Smooth muscle cell (in vitro differentiated cells): ENCODE measurements at regions not wholly inside any gene's neighbourhood (a gene's known extent, or its start where the extent isn't known, plus 50 kb on each side); places are given as distances from the start of the nearest gene placed in this dataset.
"Not testable (repeated sequence)": the region's sequence is repeated elsewhere in the genome, so short reads cannot be mapped to it uniquely, and the experiment has no call there.

Source experiments
- DNase-seq: peaks from one replicate; lab custom pipeline; 2025; ENCODE audit not compliant: unreplicated experiment; lab: John Stamatoyannopoulos, UW
- H2AFZ ChIP-seq: fragments of 200-600 bp; sonication (generic); 2 replicates; pipeline ENCODE4 v1.6.0; 2016; ENCODE audit warnings: antibody characterized with exemption, low read depth, mild to moderate bottlenecking
- H3F3A ChIP-seq: fragments of 200-600 bp; sonication (generic); 2 replicates; pipeline ENCODE4 v1.6.0; 2017; ENCODE audit warnings: antibody characterized with exemption, low read depth
- H3K27ac ChIP-seq: fragments of 200-600 bp; sonication (generic); 2 replicates; pipeline ENCODE4 v1.5.1; 2016; ENCODE audit warnings: low read depth, mild to moderate bottlenecking
- H3K27me3 ChIP-seq: fragments of 200-600 bp; sonication (generic); 2 replicates; pipeline ENCODE4 v1.6.1; 2016; ENCODE audit warnings: low read depth, mild to moderate bottlenecking
- H3K36me3 ChIP-seq: fragments of 200-600 bp; sonication (generic); 2 replicates; pipeline ENCODE4 v1.5.1; 2016; ENCODE audit warnings: low read depth
- H3K4me1 ChIP-seq: fragments of 200-600 bp; sonication (generic); 2 replicates; pipeline ENCODE4 v1.5.1; 2016; ENCODE audit warnings: low read depth
- H3K4me2 ChIP-seq: fragments of 200-600 bp; sonication (generic); 2 replicates; pipeline ENCODE4 v1.6.0; 2016; ENCODE audit warnings: mild to moderate bottlenecking
- H3K4me3 ChIP-seq: fragments of 200-600 bp; sonication (generic); 2 replicates; pipeline ENCODE4 v1.5.1; 2016; ENCODE audit warnings: mild to moderate bottlenecking
- H3K79me2 ChIP-seq: fragments of 200-600 bp; sonication (generic); 2 replicates; pipeline ENCODE4 v1.6.0; 2016; ENCODE audit warnings: low read depth, mild to moderate bottlenecking
- H3K9ac ChIP-seq: fragments of 200-600 bp; sonication (generic); 2 replicates; pipeline ENCODE4 v1.6.0; 2016; ENCODE audit warnings: low read depth
- H3K9me3 ChIP-seq: fragments of 200-600 bp; sonication (generic); replicated peaks from 2 replicates; pipeline ENCODE4 v1.5.1; 2016; ENCODE audit warnings: low read depth
- H4K20me1 ChIP-seq: fragments of 200-600 bp; sonication (generic); 2 replicates; pipeline ENCODE4 v1.6.0; 2016; ENCODE audit warnings: low read depth
- WGBS: methylation state at CpG from one replicate; pipeline ENCODE4 v1.1.7; 2016; ENCODE audit warnings: low lambda C conversion rate; 5-methylcytosine and 5-hydroxymethylcytosine counted together
- TF ChIP-seq, protein P1 (sequence below): fragments of 200-600 bp; sonication (generic); IDR thresholded peaks from 2 replicates; pipeline ENCODE4 v1.5.1; 2017; ENCODE audit warnings: borderline replicate concordance, mild to moderate bottlenecking, antibody characterized with exemption; ENCODE audit not compliant: insufficient read depth, poor library complexity, severe bottlenecking

DNA sequence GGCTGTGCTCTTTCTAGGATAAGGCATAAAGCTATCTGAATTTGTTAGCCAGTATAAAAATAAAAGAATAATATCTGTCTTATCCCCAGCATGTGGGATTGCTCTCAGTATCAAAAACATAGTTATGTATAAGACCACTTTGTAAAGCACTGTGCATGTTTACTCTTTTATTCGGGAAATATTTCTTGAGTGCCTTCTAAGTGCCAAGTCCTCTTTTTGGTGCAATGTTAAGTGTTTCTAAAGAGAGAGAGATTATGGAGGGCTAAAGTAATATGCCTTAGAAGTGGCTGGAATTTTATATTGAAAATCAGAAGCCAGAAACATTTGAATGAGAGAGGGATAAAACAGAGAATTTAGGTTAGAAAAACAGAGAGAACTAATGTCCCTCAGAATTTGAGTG lies 212.0 kb downstream of the ALG10B start:
- H3K4me1 ChIP-seq = no peaks in the 10 kb centered on the region
- H3K4me2 ChIP-seq = no peak overlapping the region
- TF ChIP-seq, protein P1, sequence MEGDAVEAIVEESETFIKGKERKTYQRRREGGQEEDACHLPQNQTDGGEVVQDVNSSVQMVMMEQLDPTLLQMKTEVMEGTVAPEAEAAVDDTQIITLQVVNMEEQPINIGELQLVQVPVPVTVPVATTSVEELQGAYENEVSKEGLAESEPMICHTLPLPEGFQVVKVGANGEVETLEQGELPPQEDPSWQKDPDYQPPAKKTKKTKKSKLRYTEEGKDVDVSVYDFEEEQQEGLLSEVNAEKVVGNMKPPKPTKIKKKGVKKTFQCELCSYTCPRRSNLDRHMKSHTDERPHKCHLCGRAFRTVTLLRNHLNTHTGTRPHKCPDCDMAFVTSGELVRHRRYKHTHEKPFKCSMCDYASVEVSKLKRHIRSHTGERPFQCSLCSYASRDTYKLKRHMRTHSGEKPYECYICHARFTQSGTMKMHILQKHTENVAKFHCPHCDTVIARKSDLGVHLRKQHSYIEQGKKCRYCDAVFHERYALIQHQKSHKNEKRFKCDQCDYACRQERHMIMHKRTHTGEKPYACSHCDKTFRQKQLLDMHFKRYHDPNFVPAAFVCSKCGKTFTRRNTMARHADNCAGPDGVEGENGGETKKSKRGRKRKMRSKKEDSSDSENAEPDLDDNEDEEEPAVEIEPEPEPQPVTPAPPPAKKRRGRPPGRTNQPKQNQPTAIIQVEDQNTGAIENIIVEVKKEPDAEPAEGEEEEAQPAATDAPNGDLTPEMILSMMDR = no peak
- H3F3A ChIP-seq = no peaks in the 10 kb centered on the region
- no peak overlapping the region for H3K27ac ChIP-seq
- no peak overlapping the region for H3K9ac ChIP-seq
- no peak overlapping the region for H3K4me3 ChIP-seq
- no peak overlapping the region for H2AFZ ChIP-seq
- H3K9me3 ChIP-seq = no peaks in the 10 kb centered on the region
- H3K36me3 ChIP-seq = no peaks in the 10 kb centered on the region
- WGBS = 91% methylated on average over 1 of the region's 1 CpG
- DNase-seq = no peak
- peaks cover 3% of the 10 kb centered on the region for H3K27me3 ChIP-seq
- H4K20me1 ChIP-seq = no peaks in the 10 kb centered on the region
- no peaks in the 10 kb centered on the region for H3K79me2 ChIP-seq

DNA sequence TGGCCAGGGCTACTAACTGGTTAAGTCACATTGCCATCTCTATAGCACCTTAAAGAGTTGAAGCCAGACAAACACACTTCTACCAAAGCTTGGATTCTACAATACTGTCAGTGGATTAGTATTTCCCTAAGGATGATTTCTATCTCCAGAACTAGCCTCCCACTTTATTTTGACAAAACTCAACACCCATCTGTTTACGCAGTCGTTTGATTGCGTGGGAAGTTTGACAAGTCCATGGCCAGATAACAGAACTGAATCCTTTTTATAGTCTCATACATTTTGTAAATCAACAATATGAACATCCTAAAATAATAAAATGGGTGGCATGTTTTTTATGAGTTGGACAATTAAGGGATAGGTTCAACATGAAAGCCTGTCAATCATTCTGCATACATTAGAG lies 212.7 kb downstream of the ALG10B start:
- not testable (repeated sequence) for H3K9ac ChIP-seq, DNase-seq, H3K4me3 ChIP-seq, H3K4me1 ChIP-seq, H2AFZ ChIP-seq, H3K79me2 ChIP-seq, H3F3A ChIP-seq, H3K27ac ChIP-seq, H3K36me3 ChIP-seq, H4K20me1 ChIP-seq, H3K27me3 ChIP-seq, H3K4me2 ChIP-seq, H3K9me3 ChIP-seq
- 78% methylated on average over 3 of the region's 3 CpGs for WGBS

DNA sequence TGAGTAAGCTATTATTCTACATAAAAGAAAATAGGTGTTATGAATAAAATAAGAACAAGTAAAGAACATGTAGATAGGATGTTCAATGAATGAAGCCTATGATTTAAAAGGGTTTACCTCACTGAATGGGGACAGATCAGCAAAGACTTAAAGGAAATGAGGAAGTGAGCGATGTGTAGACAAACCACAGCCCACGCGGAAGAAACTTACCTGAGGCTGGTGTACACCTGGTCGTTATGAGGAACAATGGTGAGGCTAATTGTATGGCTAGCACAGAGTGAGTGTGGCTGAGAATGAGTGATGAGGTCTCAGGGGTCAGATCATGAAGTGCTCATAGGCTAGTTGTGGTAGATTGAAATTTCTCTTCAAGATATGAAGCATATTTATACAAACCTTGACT lies 221.7 kb downstream of the ALG10B start:
- no peak overlapping the region for H3K4me3 ChIP-seq
- H3K4me1 ChIP-seq = no peaks in the 10 kb centered on the region
- TF ChIP-seq, protein P1 = no peak

DNA sequence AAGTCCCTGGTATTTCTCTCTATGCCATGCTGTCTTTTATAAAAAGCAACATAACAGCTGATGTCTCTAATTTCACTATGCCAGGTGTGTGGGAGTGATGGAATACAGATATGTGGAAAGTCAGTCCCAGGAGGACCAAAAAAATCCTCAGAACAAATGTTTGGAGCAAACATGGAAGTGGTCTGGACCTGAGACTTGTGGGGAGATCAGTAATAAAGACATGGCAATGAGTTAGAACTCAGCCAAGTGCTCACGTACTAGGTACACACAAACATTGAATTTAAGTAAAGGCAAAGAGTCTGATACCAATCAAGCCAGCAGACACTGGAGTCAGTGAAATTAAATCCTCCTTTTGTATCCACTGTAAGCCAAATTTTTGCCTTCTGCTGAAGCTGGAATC lies 223.6 kb downstream of the ALG10B start:
- no peaks in the 10 kb centered on the region for H3K27me3 ChIP-seq
- no peaks in the 10 kb centered on the region for H3K9me3 ChIP-seq
- peaks cover 10% of the 10 kb centered on the region for H3K4me1 ChIP-seq
- TF ChIP-seq, protein P1 = no peak
- no peak for DNase-seq
- H4K20me1 ChIP-seq = no peaks in the 10 kb centered on the region
- H3K9ac ChIP-seq = no peak overlapping the region
- H3K27ac ChIP-seq = no peak overlapping the region
- no peak overlapping the region for H3K4me3 ChIP-seq
- H3F3A ChIP-seq = no peaks in the 10 kb centered on the region
- H3K4me2 ChIP-seq = no peak overlapping the region
- no peak overlapping the region for H2AFZ ChIP-seq
- H3K79me2 ChIP-seq = no peaks in the 10 kb centered on the region
- H3K36me3 ChIP-seq = no peaks in the 10 kb centered on the region
- WGBS = 83% methylated on average over 1 of the region's 1 CpG

More for the DNA sequence above, 221.7 kb downstream of the ALG10B start:
- no peaks in the 10 kb centered on the region for H3K27me3 ChIP-seq
- H3K79me2 ChIP-seq = no peaks in the 10 kb centered on the region
- 66% methylated on average over 4 of the region's 4 CpGs for WGBS
- H3K36me3 ChIP-seq = no peaks in the 10 kb centered on the region
- DNase-seq = no peak
- no peak overlapping the region for H3K27ac ChIP-seq
- H3F3A ChIP-seq = no peaks in the 10 kb centered on the region
- H4K20me1 ChIP-seq = no peaks in the 10 kb centered on the region
- H3K9me3 ChIP-seq = no peaks in the 10 kb centered on the region
- no peak overlapping the region for H3K4me2 ChIP-seq
- H3K9ac ChIP-seq = no peak overlapping the region
- H2AFZ ChIP-seq = no peak overlapping the region
